ENCODE measurements at regions not wholly inside any gene's neighbourhood (a gene's known extent, or its start where the extent isn't known, plus 50 kb on each side); places are given as distances from the start of the nearest gene placed in this dataset.

GRCh38 chr2:122445003-122445402 is 689.6 kb downstream of the TSN start:
- Histone ChIP-seq H3K4me3 (no peak overlapping the region), H3K36me3 (no peaks in the 10 kb centered on the region), H3K27ac (no peak overlapping the region), H3K4me1 (no peaks in the 10 kb centered on the region), H3K9me3 (no peaks in the 10 kb centered on the region), H3K27me3 (no peaks in the 10 kb centered on the region)
- TF ChIP-seq CTCF (IDR thresholded peaks at IDR 0.05) (no peak), POLR2A (IDR thresholded peaks at IDR 0.05) (no peak)
- DNase-seq, result no peak

GRCh38 chr2:122446761-122447160 is 691.3 kb downstream of the TSN start:
- TF ChIP-seq POLR2A (IDR thresholded peaks at IDR 0.05) (no peak), CTCF (IDR thresholded peaks at IDR 0.05) (no peak)
- no peaks in the 10 kb centered on the region for H3K9me3 ChIP-seq

GRCh38 chr2:122447237-122447636 is 691.8 kb downstream of the TSN start:
- Histone ChIP-seq H3K4me1 (no peaks in the 10 kb centered on the region), H3K27me3 (no peaks in the 10 kb centered on the region), H3K4me3 (no peak overlapping the region), H3K36me3 (no peaks in the 10 kb centered on the region), H3K27ac (no peak overlapping the region), H3K9me3 (no peaks in the 10 kb centered on the region)
- no peak for TF ChIP-seq POLR2A (IDR thresholded peaks at IDR 0.05)
- no peak for TF ChIP-seq CTCF (IDR thresholded peaks at IDR 0.05)
- no peak for DNase-seq

More at GRCh38 chr2:122446761-122447160, 691.3 kb downstream of the TSN start:
- H3K27ac ChIP-seq, result no peak overlapping the region
- no peak for DNase-seq
- H3K36me3 ChIP-seq, result no peaks in the 10 kb centered on the region
- H3K4me3 ChIP-seq, result no peak overlapping the region
- H3K4me1 ChIP-seq, result no peaks in the 10 kb centered on the region
- no peaks in the 10 kb centered on the region for H3K27me3 ChIP-seq

GRCh38 chr2:122451040-122451439 is 695.6 kb downstream of the TSN start:
- no peak overlapping the region for H3K4me3 ChIP-seq
- no peak for TF ChIP-seq POLR2A (IDR thresholded peaks at IDR 0.05)
- TF ChIP-seq CTCF (IDR thresholded peaks at IDR 0.05), result peak in 3 of 6 experiments; percentile 47 to 61 (median 58)
- no peak for DNase-seq
- H3K4me1 ChIP-seq, result no peaks in the 10 kb centered on the region
- no peak overlapping the region for H3K27ac ChIP-seq
- no peaks in the 10 kb centered on the region for H3K27me3 ChIP-seq
- H3K9me3 ChIP-seq, result no peaks in the 10 kb centered on the region
- H3K36me3 ChIP-seq, result no peaks in the 10 kb centered on the region

- Histone ChIP-seq H3K4me1 (no peaks in the 10 kb centered on the region), H3K27ac (no peak overlapping the region), H3K4me3 (no peak overlapping the region), H3K36me3 (no peaks in the 10 kb centered on the region), H3K27me3 (no peaks in the 10 kb centered on the region), H3K9me3 (no peaks in the 10 kb centered on the region)
- TF ChIP-seq CTCF (IDR thresholded peaks at IDR 0.05) (no peak), POLR2A (IDR thresholded peaks at IDR 0.05) (no peak)
- DNase-seq, result no peak
Measured at GRCh38 chr2:122451697-122452096, 696.2 kb downstream of the TSN start.

- TF ChIP-seq POLR2A (IDR thresholded peaks at IDR 0.05) (no peak), CTCF (IDR thresholded peaks at IDR 0.05) (no peak)
- Histone ChIP-seq H3K4me1 (no peaks in the 10 kb centered on the region), H3K27ac (no peak overlapping the region)
Measured at GRCh38 chr2:122469147-122469546, 713.7 kb downstream of the TSN start.

More at GRCh38 chr2:122469147-122469546, 713.7 kb downstream of the TSN start:
- Histone ChIP-seq H3K4me3 (no peak overlapping the region), H3K27me3 (no peaks in the 10 kb centered on the region), H3K36me3 (no peaks in the 10 kb centered on the region), H3K9me3 (no peaks in the 10 kb centered on the region)
- DNase-seq, result no peak

Measured in Peyer's patch (tissue), 4 donors.